K562 (cell line): ENCODE measurements at regions not wholly inside any gene's neighbourhood (a gene's known extent, or its start where the extent isn't known, plus 50 kb on each side); places are given as distances from the start of the nearest gene placed in this dataset.

Experiments used
- ATAC-seq: fragments of 200-7000 bp; cut with Tn5 transposase; 3 replicates; pipeline ENCODE4 v1.9.1; 2020; ENCODE audit warnings: moderate library complexity
- BruUV-seq: library from RNA; stranded (reverse); fragments of 400-500 nt; replicated peaks from 2 replicates; lab custom pipeline; 2021; lab: Mats Ljungman, UMichigan
- CTCF ChIA-PET: fragments of 300-600 bp; formaldehyde crosslinking; extraction: SDS; loops from one replicate; lab custom pipeline; 2021; ENCODE audit warnings: low intra/inter-chr PET ratio; lab: Yijun Ruan, JAX
- POLR2A ChIA-PET: fragments of 300-600, 350-650 bp; sonication (Branson Sonifier 250); formaldehyde crosslinking; extraction: SDS; loops from one replicate; lab custom pipeline; 2021; ENCODE audit warnings: antibody characterized with exemption, inconsistent platforms; lab: Yijun Ruan, JAX
- DNase-seq, 4 experiments: peaks; one replicate each; pipeline versions ENCODE4 v3.0.0 to v3.0.0-alpha.2; 2011 to 2018; ENCODE audit warnings: low spot score in 3 of 4, mixed read lengths in 3 of 4; ENCODE audit errors: extremely low read depth in 1 of 4
- FAIRE-seq: peaks from 2 replicates; lab custom pipeline; 2011; peaks lifted over from hg19 to GRCh38; lab: Jason Lieb, UNC
- H2AFZ ChIP-seq: 2 replicates; pipeline ENCODE4 v1.6.0; 2011; ENCODE audit warnings: low read depth, low read length, control low read depth, inconsistent platforms
- H3K27ac ChIP-seq: fragments of 200-600 bp; 3 replicates; pipeline ENCODE4 v1.8.0; 2011; ENCODE audit warnings: low read depth, mild to moderate bottlenecking, control low read depth, inconsistent platforms, low read length, moderate library complexity, mixed read lengths; ENCODE audit errors: extremely low read depth
- H3K27me3 ChIP-seq, 2 experiments: fragments of 300-600 bp in 1 of 2; 2 replicates in 1 of 2; 3 replicates in 1 of 2; pipeline versions ENCODE4 v1.6.0 to v1.8.0; 2011; ENCODE audit warnings: inconsistent platforms in 2 of 2, low read length in 2 of 2, mild to moderate bottlenecking in 1 of 2, mixed read lengths in 1 of 2, moderate library complexity in 1 of 2; ENCODE audit not compliant: control insufficient read depth in 2 of 2, insufficient read depth in 2 of 2
- H3K36me3 ChIP-seq: fragments of 300-600 bp; 3 replicates; pipeline ENCODE4 v1.8.0; 2011; ENCODE audit warnings: mild to moderate bottlenecking, low read length, inconsistent platforms; ENCODE audit not compliant: control insufficient read depth, insufficient read depth
- H3K4me1 ChIP-seq, 2 experiments: fragments of 200-600 bp in 1 of 2; replicated peaks in 1 of 2; 2 replicates in 1 of 2; 3 replicates in 1 of 2; pipeline versions ENCODE4 v1.5.1 to v1.8.0; 2011; ENCODE audit warnings: inconsistent platforms in 2 of 2, low read length in 2 of 2, mild to moderate bottlenecking in 1 of 2, mixed read lengths in 1 of 2, moderate library complexity in 1 of 2; ENCODE audit not compliant: control insufficient read depth in 2 of 2, insufficient read depth in 2 of 2
- H3K4me2 ChIP-seq: 2 replicates; pipeline ENCODE4 v1.6.1; 2011; ENCODE audit warnings: low read length, control low read depth, inconsistent platforms, mixed read lengths; ENCODE audit not compliant: insufficient read depth
- H3K4me3 ChIP-seq: fragments of 200-600 bp; sonication (generic), shearing (Covaris generic); 2 replicates; pipeline ENCODE4 v1.5.1; 2016; ENCODE audit warnings: control low read depth, inconsistent platforms
- H3K79me2 ChIP-seq: fragments of 200-600 bp; 3 replicates; pipeline ENCODE4 v1.8.0; 2011; ENCODE audit warnings: low read length, inconsistent platforms; ENCODE audit not compliant: control insufficient read depth, insufficient read depth
- H3K9ac ChIP-seq, 2 experiments: 2 replicates each; pipeline versions ENCODE4 v1.6.0 to v1.6.1; 2011; ENCODE audit warnings: low read depth in 2 of 2, low read length in 2 of 2, control low read depth in 1 of 2, inconsistent platforms in 1 of 2, mild to moderate bottlenecking in 1 of 2, mixed read lengths in 1 of 2; ENCODE audit not compliant: insufficient read depth in 1 of 2
- H3K9me1 ChIP-seq: one replicate; pipeline ENCODE4 v1.6.0; 2011; ENCODE audit warnings: inconsistent platforms, mild to moderate bottlenecking, low read length, moderate library complexity; ENCODE audit not compliant: control insufficient read depth, insufficient read depth
- H3K9me3 ChIP-seq: replicated peaks from 2 replicates; pipeline ENCODE4 v1.5.1; 2011; ENCODE audit warnings: low read depth, low read length, inconsistent platforms; ENCODE audit not compliant: control insufficient read depth, insufficient read depth
- H4K20me1 ChIP-seq: replicated peaks from 2 replicates; pipeline ENCODE4 v1.6.1; 2011; ENCODE audit warnings: low read length, inconsistent platforms, mixed read lengths; ENCODE audit not compliant: control insufficient read depth, insufficient read depth
- DDX20 ChIP-seq: fragments of 450-650 bp; IDR thresholded peaks from 2 replicates; pipeline ENCODE4 v1.6.1; 2016; ENCODE audit warnings: missing genetic modification characterization, low read depth, mild to moderate bottlenecking, missing compliant biosample characterization, moderate library complexity
- IFI16 ChIP-seq: fragments of 250-450 bp; sonication (Bioruptor Pico); IDR thresholded peaks from 2 replicates; pipeline ENCODE4 v2.1.2; 2022; ENCODE audit warnings: mild to moderate bottlenecking, inconsistent platforms
- KLF10 ChIP-seq: fragments of 250-450 bp; sonication (Bioruptor Pico); IDR thresholded peaks from 2 replicates; pipeline ENCODE4 v1.6.1; 2021; ENCODE audit warnings: matching md5 sums
- KLF16 ChIP-seq: IDR thresholded peaks from 2 replicates; pipeline ENCODE4 v1.6.1; 2016; ENCODE audit warnings: antibody characterized with exemption
- MTA2 ChIP-seq: fragments of 450-650 bp; IDR thresholded peaks from 2 replicates; pipeline ENCODE4 v1.6.1; 2016; ENCODE audit warnings: low read depth
- MYBL2 ChIP-seq, 2 experiments: fragments of 450-650 bp in 1 of 2; sonication (generic) in 1 of 2; formaldehyde crosslinking in 1 of 2; IDR thresholded peaks; 2 replicates each; pipeline versions ENCODE4 v1.6.1 to v1.8.1; 2017 to 2022; ENCODE audit warnings: borderline replicate concordance in 1 of 2, inconsistent platforms in 1 of 2, low read depth in 1 of 2, mild to moderate bottlenecking in 1 of 2, missing genetic modification reagents in 1 of 2, moderate library complexity in 1 of 2
- NFIC ChIP-seq: fragments of 450-650 bp; IDR thresholded peaks from 2 replicates; pipeline ENCODE4 v1.6.1; 2017; ENCODE audit warnings: mild to moderate bottlenecking, inconsistent platforms
- PCBP2 ChIP-seq: fragments of 200-400 bp; formaldehyde crosslinking; IDR thresholded peaks from 2 replicates; pipeline ENCODE4 v1.6.1; 2018; ENCODE audit warnings: low read length, low read depth, mild to moderate bottlenecking, moderate library complexity; ENCODE audit not compliant: poor library complexity, severe bottlenecking
- TARDBP ChIP-seq: fragments of 450-650 bp; IDR thresholded peaks from 2 replicates; pipeline ENCODE4 v1.6.1; 2016
- ZBTB34 ChIP-seq: fragments of 250-450 bp; sonication (Bioruptor Pico); IDR thresholded peaks from 2 replicates; pipeline ENCODE4 v1.8.0; 2021; ENCODE audit warnings: mild to moderate bottlenecking, moderate library complexity
- ZNF280A ChIP-seq: fragments of 450-650 bp; IDR thresholded peaks from 2 replicates; pipeline ENCODE4 v1.6.1; 2018; ENCODE audit warnings: mild to moderate bottlenecking, low read depth; ENCODE audit not compliant: partially characterized antibody
- WGBS: fragments of 100-300 bp; shearing (Covaris generic); methylation state at CpG from one replicate; pipeline ENCODE4 v1.1.6; 2016; ENCODE audit warnings: low coverage, mixed read lengths; ENCODE audit not compliant: insufficient coverage; ENCODE audit errors: missing lambda C conversion rate; 5-methylcytosine and 5-hydroxymethylcytosine counted together
- in situ Hi-C: fragments of 300-500 bp; cut with MboI; formaldehyde crosslinking; loops from 4 replicates; pipeline ENCODE4 v1.15.0; 2018; ENCODE audit warnings: inconsistent platforms, mixed read lengths
- intact Hi-C: fragments of 100-400 bp; cut with micrococcal nuclease; formaldehyde crosslinking; loops from 2 replicates; pipeline ENCODE4 v1.14.2; 2022

GRCh38 chr5:164137095-164137494 is 631.7 kb downstream of the MAT2B start:
- no peak for TF ChIP-seq MTA2
- no peak for TF ChIP-seq NFIC
- TF ChIP-seq DDX20 = no peak
- TF ChIP-seq ZNF280A = no peak
- TF ChIP-seq KLF16 = no peak
- TF ChIP-seq TARDBP = no peak
- no peak for TF ChIP-seq KLF10 (CRISPR knock-in tag)
- TF ChIP-seq IFI16 (CRISPR knock-in tag) = no peak
- TF ChIP-seq PCBP2 = no peak
- TF ChIP-seq MYBL2 (IDR thresholded peaks at IDR 0.05; ENCODE audit: low read depth) = no peak
- no peak for TF ChIP-seq MYBL2 (CRISPR knock-in tag; IDR thresholded peaks at IDR 0.05; ENCODE audit: borderline replicate concordance)
- no peak for TF ChIP-seq ZBTB34 (CRISPR knock-in tag)
- TF ChIP-seq, all 486 proteins: peak for 0
- ATAC-seq (no peak), DNase-seq (no peak), FAIRE-seq (no peak)
- Histone ChIP-seq H3K9me3 (no peaks in the 10 kb centered on the region; the same call in 1 of the 2 replicates), H4K20me1 (no peaks in the 10 kb centered on the region), H3K27ac (no peak overlapping the region), H3K4me1 (no peaks in the 10 kb centered on the region), H3K36me3 (no peaks in the 10 kb centered on the region), H2AFZ (no peak overlapping the region), H3K9ac (no peak overlapping the region), H3K27me3 (no peaks in the 10 kb centered on the region), H3K79me2 (no peaks in the 10 kb centered on the region), H3K4me2 (no peak overlapping the region), H3K9me1 (no peaks in the 10 kb centered on the region), H3K4me3 (no peak overlapping the region)
- in situ Hi-C loops = no loop called here
- WGBS = 25% methylated on average over 6 of the region's 8 CpGs
- intact Hi-C loops = no loop called here
- BruUV-seq = no TSS peak
- ChIA-PET CTCF (no interaction called here), POLR2A (interaction anchor here (0.6 kb wide), 1 partner anchor 1855 kb away, joined by 3 read pairs; no protein-coding TSS in a partner anchor)
